ENCODE measurements at regions not wholly inside any gene's neighbourhood (a gene's known extent, or its start where the extent isn't known, plus 50 kb on each side); places are given as distances from the start of the nearest gene placed in this dataset.

DNA sequence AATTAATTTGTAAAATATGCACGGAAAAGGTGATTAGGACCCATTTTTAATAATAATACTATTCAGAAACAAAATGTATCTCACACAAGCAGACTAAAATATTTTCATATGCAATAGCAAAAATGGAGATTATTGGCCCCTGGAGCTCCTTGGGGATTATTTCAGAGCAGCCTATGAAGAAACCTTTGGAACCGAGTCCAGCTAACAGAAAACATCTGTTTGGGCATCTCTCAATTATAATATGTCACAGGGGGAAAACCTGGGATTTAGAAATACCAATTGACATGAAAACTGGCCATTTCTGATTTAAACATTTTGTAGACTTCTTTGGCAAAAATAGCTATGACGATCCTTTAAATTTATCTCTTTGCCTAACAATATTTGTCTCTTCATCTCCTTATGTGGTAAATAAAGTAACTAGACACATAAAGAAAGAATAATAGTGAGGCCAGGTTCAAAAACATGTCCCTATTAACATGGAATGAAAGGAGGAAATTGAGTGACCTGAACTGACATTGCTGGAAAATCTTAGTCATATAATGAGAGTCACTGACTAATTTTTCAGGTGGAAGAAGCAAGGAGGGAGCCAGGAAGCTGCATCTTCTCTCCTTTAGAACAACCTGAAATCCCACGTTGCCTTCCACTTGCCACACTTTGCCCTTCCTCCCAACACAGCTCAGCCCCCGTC is 199.0 kb downstream of the SOD2 start:
- WGBS (ENCODE audit: insufficient coverage): 84% methylated on average over 2 of the region's 5 CpGs
- H3K9me3 ChIP-seq (ENCODE audit: control insufficient read depth, insufficient read depth, low read length): peaks cover 2% of the 10 kb centered on the region
- H3K27me3 ChIP-seq (ENCODE audit: control insufficient read depth, insufficient read depth, low read length): no peaks in the 10 kb centered on the region
- H3K4me3 ChIP-seq (ENCODE audit: low read depth, low read length): no peak overlapping the region
- no peak overlapping the region for H3K27ac ChIP-seq (ENCODE audit: low read depth, low read length)
- no peak for DNase-seq (ENCODE audit: low read depth in 4 of 6, low spot score in 6 of 6)
- peaks cover 4% of the 10 kb centered on the region for H3K4me1 ChIP-seq (ENCODE audit: control insufficient read depth, insufficient read depth, low read length)
- no peaks in the 10 kb centered on the region for H3K36me3 ChIP-seq (ENCODE audit: control insufficient read depth, insufficient read depth, low read length)

DNA sequence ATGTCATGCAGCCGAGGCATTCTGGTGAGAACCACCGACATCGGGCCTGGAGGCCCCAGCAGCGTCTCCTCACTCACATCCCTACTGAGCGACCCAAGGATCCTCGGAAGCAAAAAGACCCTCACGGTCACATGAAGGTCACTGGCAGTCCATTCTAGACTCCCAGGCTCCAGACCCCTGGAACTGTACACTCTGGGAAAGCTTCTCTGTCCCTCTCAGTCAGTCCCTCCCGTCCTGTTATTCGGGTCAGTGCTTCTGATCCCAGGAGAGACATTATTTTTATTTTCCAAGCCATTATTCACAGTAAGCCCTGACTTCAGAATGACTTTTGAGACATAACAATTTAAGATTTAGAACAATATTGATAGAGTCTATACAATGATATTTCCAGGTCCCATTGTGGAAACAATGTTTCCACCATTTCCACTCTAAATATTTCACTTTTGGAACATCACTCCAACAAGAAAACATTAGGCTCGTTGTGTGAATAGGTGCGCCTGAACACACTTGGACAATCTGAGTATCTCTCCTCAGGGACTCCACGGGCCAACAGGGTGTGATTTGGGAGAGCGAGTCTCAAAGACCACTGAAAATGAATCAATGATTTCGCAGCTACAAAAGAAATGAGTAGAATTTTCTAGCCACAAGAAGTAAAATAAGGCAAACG is 199.7 kb downstream of the SOD2 start:
- H3K27me3 ChIP-seq (ENCODE audit: control insufficient read depth, insufficient read depth, low read length): no peaks in the 10 kb centered on the region
- DNase-seq (ENCODE audit: low read depth in 4 of 6, low spot score in 6 of 6): peak in 1 of 6 donors; percentile 14
- H3K27ac ChIP-seq (ENCODE audit: low read depth, low read length): no peak overlapping the region
- peaks cover 2% of the 10 kb centered on the region for H3K9me3 ChIP-seq (ENCODE audit: control insufficient read depth, insufficient read depth, low read length)
- peaks cover 4% of the 10 kb centered on the region for H3K4me1 ChIP-seq (ENCODE audit: control insufficient read depth, insufficient read depth, low read length)
- no peak overlapping the region for H3K4me3 ChIP-seq (ENCODE audit: low read depth, low read length)
- 83% methylated on average over 11 of the region's 15 CpGs for WGBS (ENCODE audit: insufficient coverage)
- no peaks in the 10 kb centered on the region for H3K36me3 ChIP-seq (ENCODE audit: control insufficient read depth, insufficient read depth, low read length)

DNA sequence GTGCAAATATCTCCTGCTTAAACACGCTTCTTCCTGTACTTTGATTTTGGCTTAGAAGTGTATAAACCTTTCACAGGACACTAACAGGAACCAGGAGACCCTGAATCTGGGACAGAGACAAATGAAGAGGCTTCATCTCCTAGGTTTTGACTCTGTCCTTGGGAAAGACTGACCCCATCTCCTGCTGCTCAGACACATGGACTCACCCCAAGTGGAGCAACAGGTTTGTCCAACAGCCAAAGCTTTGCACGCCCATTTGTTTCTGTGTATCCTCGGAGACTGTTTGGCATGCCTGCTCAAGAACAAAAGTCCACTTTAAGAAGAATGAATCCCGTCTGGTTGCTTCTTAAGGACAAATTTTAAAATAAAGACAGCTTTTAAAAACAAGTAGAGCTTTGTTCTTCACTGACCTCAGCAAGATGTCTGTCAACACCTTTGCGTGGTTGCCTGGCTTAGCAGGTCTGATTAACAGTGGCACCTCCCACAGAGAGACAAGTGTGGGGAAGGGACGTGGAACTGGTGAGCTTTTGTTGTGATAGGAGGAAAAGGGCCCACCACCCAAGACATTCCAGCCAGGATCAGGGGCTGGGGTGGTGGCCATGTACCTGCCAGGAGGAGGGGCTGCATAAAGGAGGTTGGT is 202.6 kb downstream of the SOD2 start:
- peak in 3 of 6 donors; percentile 2 to 63 (median 6) for DNase-seq (ENCODE audit: low read depth in 4 of 6, low spot score in 6 of 6)
- H3K27me3 ChIP-seq (ENCODE audit: control insufficient read depth, insufficient read depth, low read length): no peaks in the 10 kb centered on the region
- no peaks in the 10 kb centered on the region for H3K36me3 ChIP-seq (ENCODE audit: control insufficient read depth, insufficient read depth, low read length)
- H3K27ac ChIP-seq (ENCODE audit: low read depth, low read length): peak overlapping the region; percentile 58
- 48% methylated on average over 4 of the region's 6 CpGs for WGBS (ENCODE audit: insufficient coverage)
- peaks cover 4% of the 10 kb centered on the region for H3K4me1 ChIP-seq (ENCODE audit: control insufficient read depth, insufficient read depth, low read length)
- H3K4me3 ChIP-seq (ENCODE audit: low read depth, low read length): no peak overlapping the region
- no peaks in the 10 kb centered on the region for H3K9me3 ChIP-seq (ENCODE audit: control insufficient read depth, insufficient read depth, low read length)

DNA sequence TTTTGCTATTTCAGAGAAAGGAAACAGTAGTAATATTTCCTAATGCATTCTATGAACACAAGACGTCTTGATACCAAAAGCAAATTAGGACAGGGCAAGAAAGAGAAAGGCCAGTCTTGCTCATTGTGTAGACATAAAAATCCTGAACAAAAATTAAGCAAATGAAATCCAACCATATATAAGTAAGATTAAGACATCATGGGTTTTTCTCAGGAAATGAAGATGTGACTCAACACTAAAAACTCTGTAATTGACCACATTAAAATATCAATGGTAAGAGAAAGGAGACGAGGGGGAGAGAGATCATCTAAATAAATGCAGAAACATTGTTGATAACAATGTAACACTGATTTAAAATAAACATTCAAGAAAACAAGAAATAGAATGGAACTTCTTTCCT is 205.4 kb downstream of the SOD2 start:
- Histone ChIP-seq H3K36me3 (ENCODE audit: control insufficient read depth, insufficient read depth, low read length) (no peaks in the 10 kb centered on the region), H3K9me3 (ENCODE audit: control insufficient read depth, insufficient read depth, low read length) (no peaks in the 10 kb centered on the region), H3K27me3 (ENCODE audit: control insufficient read depth, insufficient read depth, low read length) (no peaks in the 10 kb centered on the region), H3K4me3 (ENCODE audit: low read depth, low read length) (no peak overlapping the region), H3K4me1 (ENCODE audit: control insufficient read depth, insufficient read depth, low read length) (peaks cover 4% of the 10 kb centered on the region), H3K27ac (ENCODE audit: low read depth, low read length) (no peak overlapping the region)
- WGBS (ENCODE audit: insufficient coverage): no CpG with 5 or more reads among the region's 2 CpGs
- DNase-seq (ENCODE audit: low read depth in 4 of 6, low spot score in 6 of 6): no peak

DNA sequence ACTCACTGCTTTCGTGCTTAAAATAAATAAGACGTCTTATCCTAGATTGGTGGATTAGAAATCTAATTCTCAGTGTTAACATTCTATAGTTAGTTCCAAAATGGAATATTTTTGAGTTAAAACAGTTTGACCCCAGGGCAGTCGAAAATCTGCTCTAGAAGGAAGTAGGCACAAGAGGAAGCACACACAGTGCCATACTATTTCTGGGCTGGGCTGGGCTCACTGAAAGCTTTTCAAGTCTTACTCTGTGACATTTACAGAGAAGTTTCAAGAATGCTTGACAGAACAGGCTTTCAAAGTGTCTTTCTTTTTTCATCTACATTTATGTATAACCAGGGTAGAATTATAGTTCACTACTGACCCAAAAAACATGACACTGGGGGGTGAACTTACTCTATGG is 209.8 kb downstream of the SOD2 start:
- 75% methylated on average over 1 of the region's 3 CpGs for WGBS (ENCODE audit: insufficient coverage)
- H3K4me3 ChIP-seq (ENCODE audit: low read depth, low read length): no peak overlapping the region
- H3K27ac ChIP-seq (ENCODE audit: low read depth, low read length): no peak overlapping the region

DNA sequence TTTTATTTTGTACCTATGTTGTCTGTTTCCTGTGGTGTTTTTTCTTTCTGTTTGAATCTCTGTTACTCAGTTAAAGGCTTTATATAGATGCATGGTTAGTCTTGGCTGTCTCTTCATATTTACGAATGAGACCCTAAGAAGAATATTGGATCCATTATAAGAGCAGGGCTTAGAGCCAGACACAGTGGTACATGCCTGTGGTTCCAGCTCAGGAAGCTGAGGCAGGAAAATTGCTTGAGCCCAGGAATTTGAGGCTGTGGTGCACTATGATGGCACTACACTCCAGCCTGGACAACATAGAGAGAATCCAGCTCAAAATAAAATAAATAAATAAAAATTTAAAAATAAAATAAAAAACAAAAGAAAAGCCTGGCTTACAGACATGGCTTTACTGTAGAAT is 211.1 kb downstream of the SOD2 start:
- Histone ChIP-seq H3K27me3 (ENCODE audit: control insufficient read depth, insufficient read depth, low read length) (no peaks in the 10 kb centered on the region), H3K36me3 (ENCODE audit: control insufficient read depth, insufficient read depth, low read length) (no peaks in the 10 kb centered on the region), H3K4me3 (ENCODE audit: low read depth, low read length) (no peak overlapping the region), H3K9me3 (ENCODE audit: control insufficient read depth, insufficient read depth, low read length) (no peaks in the 10 kb centered on the region), H3K27ac (ENCODE audit: low read depth, low read length) (no peak overlapping the region), H3K4me1 (ENCODE audit: control insufficient read depth, insufficient read depth, low read length) (no peaks in the 10 kb centered on the region)
- DNase-seq (ENCODE audit: low read depth in 4 of 6, low spot score in 6 of 6): peak in 1 of 6 donors; percentile 20
- WGBS (ENCODE audit: insufficient coverage): no CpG with 5 or more reads among the region's 1 CpG

More for the DNA sequence above, 209.8 kb downstream of the SOD2 start:
- Histone ChIP-seq H3K9me3 (ENCODE audit: control insufficient read depth, insufficient read depth, low read length) (no peaks in the 10 kb centered on the region), H3K27me3 (ENCODE audit: control insufficient read depth, insufficient read depth, low read length) (no peaks in the 10 kb centered on the region), H3K36me3 (ENCODE audit: control insufficient read depth, insufficient read depth, low read length) (no peaks in the 10 kb centered on the region), H3K4me1 (ENCODE audit: control insufficient read depth, insufficient read depth, low read length) (no peaks in the 10 kb centered on the region)
- no peak for DNase-seq (ENCODE audit: low read depth in 4 of 6, low spot score in 6 of 6)

DNA sequence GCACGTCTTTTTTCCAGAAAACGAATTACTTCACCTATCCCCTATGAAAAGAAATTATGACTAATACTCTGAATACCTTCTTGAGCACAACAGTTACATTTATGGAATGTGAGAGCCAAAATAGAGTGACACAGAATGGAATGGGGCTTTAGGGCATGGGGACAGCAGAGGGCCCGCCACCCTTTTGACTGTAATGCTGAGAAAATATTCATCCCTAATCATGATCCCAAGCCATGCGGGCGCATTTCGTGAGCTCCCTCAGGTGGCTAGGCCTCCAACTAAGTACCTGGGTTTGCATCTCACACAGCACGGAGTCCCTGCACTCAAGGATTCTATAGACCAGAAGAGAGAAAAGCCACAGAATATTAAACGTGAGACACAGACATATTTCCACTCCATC is 212.6 kb downstream of the SOD2 start:
- Histone ChIP-seq H3K27me3 (ENCODE audit: control insufficient read depth, insufficient read depth, low read length) (no peaks in the 10 kb centered on the region), H3K36me3 (ENCODE audit: control insufficient read depth, insufficient read depth, low read length) (no peaks in the 10 kb centered on the region), H3K4me3 (ENCODE audit: low read depth, low read length) (no peak overlapping the region), H3K4me1 (ENCODE audit: control insufficient read depth, insufficient read depth, low read length) (no peaks in the 10 kb centered on the region), H3K9me3 (ENCODE audit: control insufficient read depth, insufficient read depth, low read length) (no peaks in the 10 kb centered on the region), H3K27ac (ENCODE audit: low read depth, low read length) (no peak overlapping the region)
- 100% methylated on average over 5 of the region's 8 CpGs for WGBS (ENCODE audit: insufficient coverage)
- no peak for DNase-seq (ENCODE audit: low read depth in 4 of 6, low spot score in 6 of 6)

DNA sequence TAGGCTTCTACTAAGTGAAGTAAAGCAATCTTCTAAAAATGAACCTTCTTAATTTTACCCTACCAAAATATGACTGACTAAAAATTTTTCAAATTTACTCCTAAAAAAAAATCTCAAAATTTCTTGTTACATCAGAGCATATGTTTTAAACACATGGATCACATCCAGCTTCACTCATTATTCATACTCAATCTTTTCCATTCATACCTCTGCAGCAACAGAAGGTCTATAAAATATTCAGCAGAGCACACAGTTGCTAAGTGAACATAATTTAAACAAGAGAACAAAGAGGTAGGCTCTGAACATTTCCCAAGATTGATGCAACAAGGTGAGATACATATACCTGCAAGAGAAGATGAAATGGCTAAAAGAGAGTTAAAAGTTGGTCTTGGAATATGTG is 213.9 kb downstream of the SOD2 start:
- Histone ChIP-seq H3K4me1 (ENCODE audit: control insufficient read depth, insufficient read depth, low read length) (no peaks in the 10 kb centered on the region), H3K36me3 (ENCODE audit: control insufficient read depth, insufficient read depth, low read length) (no peaks in the 10 kb centered on the region), H3K27ac (ENCODE audit: low read depth, low read length) (no peak overlapping the region), H3K27me3 (ENCODE audit: control insufficient read depth, insufficient read depth, low read length) (no peaks in the 10 kb centered on the region), H3K9me3 (ENCODE audit: control insufficient read depth, insufficient read depth, low read length) (no peaks in the 10 kb centered on the region), H3K4me3 (ENCODE audit: low read depth, low read length) (no peak overlapping the region)
- DNase-seq (ENCODE audit: low read depth in 4 of 6, low spot score in 6 of 6): peak in 1 of 6 donors; percentile 55

DNA sequence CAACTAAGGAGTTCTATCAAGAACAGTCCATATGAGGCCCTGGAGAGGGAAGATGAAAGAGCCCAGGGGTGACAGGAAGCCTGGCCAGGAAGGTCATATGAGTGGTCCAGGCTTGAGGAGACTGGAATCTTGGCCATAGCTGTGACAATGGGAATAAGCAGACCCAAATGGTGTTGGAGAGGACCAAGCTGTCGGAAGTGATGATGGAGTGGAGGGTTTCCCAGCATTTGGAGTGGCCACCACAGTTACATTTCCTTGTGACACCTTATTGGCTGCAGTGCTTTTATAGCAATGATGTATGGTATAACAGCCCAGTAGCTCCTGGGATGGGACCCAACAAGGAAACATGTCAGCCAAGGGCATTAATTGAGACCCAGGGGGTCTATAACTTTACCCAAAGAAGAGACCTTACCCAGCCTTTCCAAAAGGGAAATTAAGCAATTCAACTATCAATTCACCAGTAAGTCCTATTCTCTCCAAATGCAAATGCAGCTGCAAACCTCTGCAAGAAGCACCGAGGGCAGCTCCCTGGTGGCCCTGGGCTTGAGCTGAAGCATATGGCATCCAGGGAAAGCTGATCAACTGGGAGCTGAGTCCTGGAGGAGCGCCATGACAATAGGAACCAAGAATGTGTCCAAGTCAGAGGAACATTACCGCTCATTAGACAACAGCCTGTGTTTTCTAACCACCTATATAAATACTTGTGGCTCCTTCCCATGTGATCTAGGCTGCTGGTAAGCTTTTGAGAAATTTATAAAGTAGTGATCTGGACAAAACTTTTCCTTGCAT is 219.4 kb downstream of the SOD2 start:
- no peaks in the 10 kb centered on the region for H3K9me3 ChIP-seq (ENCODE audit: control insufficient read depth, insufficient read depth, low read length)
- H3K27me3 ChIP-seq (ENCODE audit: control insufficient read depth, insufficient read depth, low read length): no peaks in the 10 kb centered on the region
- H3K4me1 ChIP-seq (ENCODE audit: control insufficient read depth, insufficient read depth, low read length): no peaks in the 10 kb centered on the region
- no peaks in the 10 kb centered on the region for H3K36me3 ChIP-seq (ENCODE audit: control insufficient read depth, insufficient read depth, low read length)
- H3K4me3 ChIP-seq (ENCODE audit: low read depth, low read length): no peak overlapping the region
- DNase-seq (ENCODE audit: low read depth in 4 of 6, low spot score in 6 of 6): no peak
- 71% methylated on average over 2 of the region's 4 CpGs for WGBS (ENCODE audit: insufficient coverage)
- H3K27ac ChIP-seq (ENCODE audit: low read depth, low read length): no peak overlapping the region

All from spinal cord (tissue), 9 donors.